ENCODE measurements at regions not wholly inside any gene's neighbourhood (a gene's known extent, or its start where the extent isn't known, plus 50 kb on each side); places are given as distances from the start of the nearest gene placed in this dataset.

DNA sequence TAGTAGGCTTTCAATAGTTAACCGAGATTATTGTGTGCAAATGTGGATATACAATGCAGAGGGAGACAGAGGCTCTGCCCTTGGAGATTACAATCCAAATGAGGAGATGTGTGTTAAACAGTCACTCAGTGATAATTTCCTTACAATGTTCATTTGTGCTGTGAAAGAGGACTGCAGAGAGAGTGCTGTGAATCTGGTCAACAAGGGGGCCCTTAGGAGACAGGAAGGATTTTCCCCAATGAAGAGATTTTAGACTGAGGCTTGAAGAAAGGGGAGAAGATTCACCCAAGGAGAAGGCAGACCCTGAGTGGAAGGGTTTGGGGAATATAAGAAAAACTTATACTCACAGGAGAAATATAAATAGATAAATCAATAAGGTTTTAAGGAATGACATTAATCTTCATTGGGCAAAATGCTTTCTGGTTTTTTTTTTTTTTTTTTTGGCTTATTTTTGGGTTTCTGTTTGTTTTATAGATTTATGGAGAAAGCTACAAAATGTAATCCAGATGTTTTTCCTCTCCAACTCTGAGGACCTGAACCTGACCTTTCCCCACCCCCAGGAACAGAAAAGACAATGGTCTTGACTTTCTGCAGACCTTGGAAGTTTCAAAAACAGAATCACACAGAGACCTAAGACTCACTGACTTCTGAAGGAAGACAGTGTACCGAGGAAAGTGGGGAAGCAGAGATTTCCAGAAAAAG lies 151.3 kb upstream of the SERPINE2 start:
- no peak overlapping the region for H3K27ac ChIP-seq
- no peaks in the 10 kb centered on the region for H3K9me3 ChIP-seq
- no peaks in the 10 kb centered on the region for H3K27me3 ChIP-seq
- TF ChIP-seq, protein P1, sequence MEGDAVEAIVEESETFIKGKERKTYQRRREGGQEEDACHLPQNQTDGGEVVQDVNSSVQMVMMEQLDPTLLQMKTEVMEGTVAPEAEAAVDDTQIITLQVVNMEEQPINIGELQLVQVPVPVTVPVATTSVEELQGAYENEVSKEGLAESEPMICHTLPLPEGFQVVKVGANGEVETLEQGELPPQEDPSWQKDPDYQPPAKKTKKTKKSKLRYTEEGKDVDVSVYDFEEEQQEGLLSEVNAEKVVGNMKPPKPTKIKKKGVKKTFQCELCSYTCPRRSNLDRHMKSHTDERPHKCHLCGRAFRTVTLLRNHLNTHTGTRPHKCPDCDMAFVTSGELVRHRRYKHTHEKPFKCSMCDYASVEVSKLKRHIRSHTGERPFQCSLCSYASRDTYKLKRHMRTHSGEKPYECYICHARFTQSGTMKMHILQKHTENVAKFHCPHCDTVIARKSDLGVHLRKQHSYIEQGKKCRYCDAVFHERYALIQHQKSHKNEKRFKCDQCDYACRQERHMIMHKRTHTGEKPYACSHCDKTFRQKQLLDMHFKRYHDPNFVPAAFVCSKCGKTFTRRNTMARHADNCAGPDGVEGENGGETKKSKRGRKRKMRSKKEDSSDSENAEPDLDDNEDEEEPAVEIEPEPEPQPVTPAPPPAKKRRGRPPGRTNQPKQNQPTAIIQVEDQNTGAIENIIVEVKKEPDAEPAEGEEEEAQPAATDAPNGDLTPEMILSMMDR (IDR thresholded peaks at IDR 0.05), result no peak
- no peak for TF ChIP-seq POLR2A (IDR thresholded peaks at IDR 0.05)
- H3K4me3 ChIP-seq, result no peak overlapping the region
- 45% methylated on average over 2 of the region's 2 CpGs for WGBS (ENCODE audit: insufficient coverage, low coverage, low lambda C conversion rate, missing lambda C conversion rate)
- DNase-seq (no peak), ATAC-seq (no peak)
- intact Hi-C loops (cut with DNase I), result no loop called here
- no peaks in the 10 kb centered on the region for H3K4me1 ChIP-seq
- H3K36me3 ChIP-seq, result no peaks in the 10 kb centered on the region

DNA sequence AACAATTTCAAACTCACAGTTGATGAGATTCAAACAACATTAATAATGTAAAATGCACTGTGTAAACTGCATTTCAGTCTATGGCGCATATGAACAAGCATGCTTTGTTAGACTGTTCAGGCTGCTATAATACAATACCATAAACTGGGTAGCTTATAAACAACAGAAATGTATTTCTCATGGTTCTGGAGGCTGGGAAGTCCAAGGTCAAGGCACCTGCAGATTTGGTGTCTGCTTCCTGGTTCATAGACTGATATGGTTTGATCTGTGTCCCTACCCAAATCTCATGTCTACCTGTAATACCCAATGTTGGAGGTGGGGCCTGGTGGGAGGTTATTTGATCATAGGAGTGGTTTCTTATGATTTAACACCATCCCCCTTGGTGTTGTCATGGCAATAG lies 148.1 kb upstream of the SERPINE2 start:
- Histone ChIP-seq H3K4me3 (no peak overlapping the region), H3K27me3 (no peaks in the 10 kb centered on the region), H3K9me3 (no peaks in the 10 kb centered on the region), H3K27ac (no peak overlapping the region), H3K4me1 (no peaks in the 10 kb centered on the region), H3K36me3 (no peaks in the 10 kb centered on the region)
- ATAC-seq (no peak), DNase-seq (no peak)
- intact Hi-C loops (cut with DNase I), result no loop called here
- TF ChIP-seq, protein P1 (IDR thresholded peaks at IDR 0.05), result no peak
- TF ChIP-seq POLR2A (IDR thresholded peaks at IDR 0.05), result no peak
- 92% methylated on average over 1 of the region's 1 CpG for WGBS (ENCODE audit: insufficient coverage, low coverage, low lambda C conversion rate, missing lambda C conversion rate)

DNA sequence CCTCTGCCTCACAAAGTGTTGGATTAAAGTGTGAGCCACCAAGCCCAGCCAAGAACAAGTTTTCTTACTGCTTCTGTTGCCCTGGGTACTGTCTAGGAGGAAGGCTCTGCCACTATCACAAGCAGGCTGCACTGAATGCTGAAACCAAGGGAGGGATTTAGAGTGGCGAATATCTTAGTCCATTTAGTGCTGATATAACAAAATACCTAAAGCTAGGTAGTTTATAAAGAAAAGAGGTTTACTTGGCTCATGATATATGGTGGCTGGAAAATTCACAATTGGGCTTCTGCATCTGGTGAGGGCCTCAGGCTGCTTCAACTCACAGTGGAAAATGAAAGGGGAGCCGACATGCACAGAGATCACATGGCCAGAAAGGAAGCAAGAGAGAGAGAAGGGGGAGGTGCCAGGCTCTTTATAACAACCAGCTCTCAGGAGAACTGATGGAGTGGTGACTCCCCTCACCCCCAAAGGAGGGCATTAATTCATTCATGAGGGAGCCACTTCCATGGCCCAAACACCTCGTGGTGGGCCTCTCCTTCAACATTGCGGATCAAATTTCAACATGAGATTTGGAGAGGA lies 146.0 kb upstream of the SERPINE2 start:
- Histone ChIP-seq H3K4me1 (no peaks in the 10 kb centered on the region), H3K9me3 (no peaks in the 10 kb centered on the region), H3K4me3 (no peak overlapping the region), H3K27me3 (no peaks in the 10 kb centered on the region), H3K36me3 (no peaks in the 10 kb centered on the region), H3K27ac (no peak overlapping the region)
- TF ChIP-seq, protein P1 (IDR thresholded peaks at IDR 0.05), result no peak
- TF ChIP-seq POLR2A (IDR thresholded peaks at IDR 0.05), result no peak
- ATAC-seq (no peak), DNase-seq (no peak)
- 64% methylated on average over 2 of the region's 4 CpGs for WGBS (ENCODE audit: insufficient coverage, low coverage, low lambda C conversion rate, missing lambda C conversion rate)
- intact Hi-C loops (cut with DNase I), result no loop called here

DNA sequence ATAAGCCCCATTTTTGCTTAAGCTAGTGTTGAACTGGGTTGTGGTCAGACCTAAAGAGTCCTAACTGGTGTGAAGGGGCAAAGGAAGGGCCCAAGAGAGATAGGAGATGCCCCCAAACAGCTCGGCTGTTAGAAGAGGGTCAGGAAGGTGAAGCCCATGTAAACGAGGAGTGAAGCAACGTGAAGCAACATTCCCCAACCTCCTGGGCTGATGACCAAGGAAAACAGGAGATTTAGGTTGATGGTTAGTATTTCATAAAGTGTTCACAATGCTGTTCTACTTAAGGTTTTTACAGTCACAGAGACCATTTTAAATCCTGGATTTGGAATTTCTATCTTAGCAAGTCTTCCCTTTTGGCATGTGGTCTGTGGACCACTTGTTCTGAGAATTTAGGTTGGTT lies 144.0 kb upstream of the SERPINE2 start:
- H3K4me3 ChIP-seq, result no peak overlapping the region
- no peak overlapping the region for H3K27ac ChIP-seq
- H3K9me3 ChIP-seq, result no peaks in the 10 kb centered on the region
- intact Hi-C loops (cut with DNase I), result no loop called here
- 45% methylated on average over 3 of the region's 3 CpGs for WGBS (ENCODE audit: insufficient coverage, low coverage, low lambda C conversion rate, missing lambda C conversion rate)
- TF ChIP-seq, protein P1 (IDR thresholded peaks at IDR 0.05), result no peak
- no peak for TF ChIP-seq POLR2A (IDR thresholded peaks at IDR 0.05)
- no peak for DNase-seq
- no peaks in the 10 kb centered on the region for H3K27me3 ChIP-seq
- no peaks in the 10 kb centered on the region for H3K4me1 ChIP-seq
- no peak for ATAC-seq
- no peaks in the 10 kb centered on the region for H3K36me3 ChIP-seq

All from right lobe of liver (tissue), 6 donors.